GM12872 (cell line): ENCODE measurements at regions not wholly inside any gene's neighbourhood (a gene's known extent, or its start where the extent isn't known, plus 50 kb on each side); places are given as distances from the start of the nearest gene placed in this dataset.

Experiments
- TF ChIP-seq, protein P1 (sequence below): IDR thresholded peaks from 3 replicates; pipeline ENCODE4 v1.5.1; 2011; ENCODE audit warnings: low read depth, mild to moderate bottlenecking, low read length, moderate library complexity; ENCODE audit not compliant: insufficient read depth

DNA sequence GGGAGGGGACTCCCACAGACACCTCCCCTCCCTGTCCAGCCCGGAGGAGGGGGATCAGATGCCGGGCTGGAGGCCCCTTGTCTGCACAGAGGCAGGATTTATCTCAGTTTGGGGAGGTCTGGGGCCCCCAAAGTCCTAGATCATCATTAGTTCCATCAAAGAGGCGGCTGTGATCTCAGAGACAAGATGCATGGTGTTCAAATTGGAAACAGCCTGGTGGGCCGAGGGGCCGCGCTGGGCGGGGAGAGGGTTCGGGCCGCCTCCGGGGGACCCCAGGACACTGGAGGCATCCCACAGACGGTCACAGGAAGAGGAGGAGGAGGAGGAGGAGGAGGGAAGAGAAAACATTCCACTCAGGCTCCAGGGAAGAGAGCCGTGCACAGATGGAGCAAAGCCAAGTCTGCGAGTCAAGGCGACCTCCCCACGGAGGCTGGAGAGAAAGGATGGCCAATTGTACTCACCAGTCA is 69.5 kb upstream of the CUX1 start:
- TF ChIP-seq, protein P1, sequence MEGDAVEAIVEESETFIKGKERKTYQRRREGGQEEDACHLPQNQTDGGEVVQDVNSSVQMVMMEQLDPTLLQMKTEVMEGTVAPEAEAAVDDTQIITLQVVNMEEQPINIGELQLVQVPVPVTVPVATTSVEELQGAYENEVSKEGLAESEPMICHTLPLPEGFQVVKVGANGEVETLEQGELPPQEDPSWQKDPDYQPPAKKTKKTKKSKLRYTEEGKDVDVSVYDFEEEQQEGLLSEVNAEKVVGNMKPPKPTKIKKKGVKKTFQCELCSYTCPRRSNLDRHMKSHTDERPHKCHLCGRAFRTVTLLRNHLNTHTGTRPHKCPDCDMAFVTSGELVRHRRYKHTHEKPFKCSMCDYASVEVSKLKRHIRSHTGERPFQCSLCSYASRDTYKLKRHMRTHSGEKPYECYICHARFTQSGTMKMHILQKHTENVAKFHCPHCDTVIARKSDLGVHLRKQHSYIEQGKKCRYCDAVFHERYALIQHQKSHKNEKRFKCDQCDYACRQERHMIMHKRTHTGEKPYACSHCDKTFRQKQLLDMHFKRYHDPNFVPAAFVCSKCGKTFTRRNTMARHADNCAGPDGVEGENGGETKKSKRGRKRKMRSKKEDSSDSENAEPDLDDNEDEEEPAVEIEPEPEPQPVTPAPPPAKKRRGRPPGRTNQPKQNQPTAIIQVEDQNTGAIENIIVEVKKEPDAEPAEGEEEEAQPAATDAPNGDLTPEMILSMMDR = no peak

DNA sequence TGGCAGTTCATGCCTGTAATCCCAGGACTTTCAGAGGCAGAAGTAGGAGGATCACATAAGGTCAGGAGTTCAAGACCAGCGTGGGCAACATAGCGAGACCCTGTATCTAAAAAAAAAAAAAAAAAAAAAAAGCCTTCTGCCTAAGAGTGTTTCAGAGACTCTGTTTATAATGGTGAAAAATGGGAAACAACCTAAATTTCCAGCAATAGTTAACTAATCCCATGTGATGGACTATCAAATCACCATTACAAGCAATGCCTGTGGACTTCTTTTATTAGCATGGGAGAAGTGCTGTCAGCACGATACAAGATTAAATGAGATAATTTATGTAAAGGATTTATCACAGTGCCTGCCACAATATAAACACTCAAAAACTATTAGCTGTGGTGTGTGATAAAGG is 67.5 kb upstream of the CUX1 start:
- TF ChIP-seq, protein P1 = no peak

DNA sequence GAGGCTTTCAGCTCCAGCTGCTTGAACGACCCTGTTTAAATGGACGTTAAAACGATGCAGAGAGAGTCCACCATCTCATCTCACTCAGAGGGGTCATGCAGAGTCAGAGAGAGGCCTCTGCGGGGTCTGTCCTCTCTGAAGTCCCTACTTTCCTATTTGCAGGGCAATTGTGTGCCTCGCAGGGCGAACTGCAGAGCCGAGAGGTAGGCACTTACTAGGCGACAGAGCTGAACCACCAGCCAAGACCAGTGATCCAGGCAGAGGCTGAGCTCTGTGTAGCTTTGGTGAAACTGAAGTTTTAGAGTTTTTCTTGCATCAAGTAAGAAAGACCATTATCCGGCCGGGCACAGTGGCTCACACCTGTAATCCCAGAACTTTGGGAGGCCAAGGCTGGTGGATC is 64.1 kb upstream of the CUX1 start:
- TF ChIP-seq, protein P1 = no peak

DNA sequence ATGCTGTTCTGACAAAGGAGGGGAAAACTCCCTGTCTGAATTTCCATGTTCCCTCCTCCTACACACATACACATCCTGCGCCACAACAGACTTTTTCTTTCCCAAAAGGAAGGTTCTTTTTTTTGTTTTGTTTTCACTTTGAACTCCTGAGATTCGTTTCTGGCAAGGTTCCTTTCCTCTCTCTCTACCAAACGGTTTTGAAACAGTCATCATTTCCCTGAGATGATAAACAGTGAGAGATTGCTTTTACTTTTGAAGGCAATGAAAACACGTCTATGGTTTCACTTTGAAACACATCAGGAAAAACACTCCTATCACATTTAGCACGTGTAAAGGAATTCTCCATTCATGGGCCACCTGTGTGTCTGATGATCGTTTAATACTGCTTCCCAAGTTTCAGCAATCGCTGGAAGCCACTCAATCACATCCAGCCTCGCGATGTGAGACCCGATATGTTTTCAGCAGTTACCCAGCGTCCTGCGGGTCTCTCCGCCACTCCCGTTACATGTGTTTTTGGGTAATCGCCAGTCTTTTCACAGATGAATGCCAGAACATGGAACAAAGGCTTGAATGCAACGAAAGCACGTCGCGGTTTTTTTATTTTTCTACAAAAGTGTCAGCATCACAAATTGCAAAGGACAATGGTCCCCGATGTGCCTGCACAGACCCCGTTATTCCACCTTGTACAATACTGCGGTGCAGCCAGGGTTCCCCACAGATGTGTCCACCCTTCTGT is 62.8 kb upstream of the CUX1 start:
- TF ChIP-seq, protein P1 = no peak

DNA sequence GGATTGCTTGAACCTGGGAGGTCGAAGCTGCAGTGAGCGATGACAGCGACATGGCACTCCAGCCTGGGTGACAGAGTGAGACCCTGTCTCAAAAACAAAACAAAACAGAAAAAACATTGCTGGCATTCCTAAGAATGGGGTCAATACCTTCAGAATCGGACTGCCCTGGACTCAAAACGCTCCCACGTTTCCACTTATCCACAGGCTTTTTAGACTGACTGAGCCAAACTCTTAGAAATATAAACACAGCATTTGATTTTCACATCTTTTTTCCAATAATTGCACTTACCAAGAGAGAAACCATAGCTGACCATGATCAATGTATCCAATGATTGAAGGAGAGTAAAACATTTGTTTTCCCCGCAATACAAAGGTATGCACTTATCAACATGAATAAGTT is 59.5 kb upstream of the CUX1 start:
- TF ChIP-seq, protein P1 = no peak

DNA sequence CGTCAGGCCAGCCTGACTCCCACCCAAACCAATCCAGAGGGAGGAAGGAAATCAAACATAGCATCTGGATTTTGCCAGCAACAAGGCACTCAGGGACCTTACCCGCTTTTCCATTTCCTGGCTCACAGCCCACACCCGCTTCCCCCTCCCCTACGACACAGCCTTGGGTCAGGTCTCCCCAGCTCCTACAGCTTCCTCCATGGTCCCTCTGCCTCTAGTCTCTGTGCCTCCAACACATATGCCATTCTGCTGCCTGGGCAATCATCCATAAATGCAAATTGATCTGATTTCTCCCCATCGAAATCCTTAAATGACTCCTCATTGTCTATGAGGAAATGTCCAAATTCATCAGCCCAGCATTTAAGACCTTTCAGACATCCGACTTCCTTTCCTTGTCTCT is 53.2 kb upstream of the CUX1 start:
- TF ChIP-seq, protein P1 = no peak

DNA sequence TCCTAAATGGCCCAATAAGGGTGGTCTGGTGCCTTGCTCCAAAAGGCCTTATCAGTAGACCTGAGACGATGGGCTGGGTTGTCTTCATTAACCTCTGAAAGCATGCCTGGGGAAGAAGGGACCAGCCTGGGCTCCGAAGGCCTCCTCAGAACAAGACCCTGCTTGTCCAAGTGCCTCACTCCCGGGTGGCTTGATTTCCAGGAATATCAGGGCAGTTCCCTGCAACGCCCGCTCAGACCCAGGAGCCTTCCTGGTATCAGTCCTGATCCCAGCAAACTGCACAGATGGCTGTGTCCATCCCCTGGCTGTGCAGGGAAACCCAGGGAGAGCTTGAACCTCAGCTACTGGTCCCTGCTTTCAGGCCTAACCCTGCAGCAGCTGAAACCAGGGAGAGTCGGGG is 49.9 kb upstream of the CUX1 start:
- TF ChIP-seq, protein P1 = no peak
